Motor neuron (in vitro differentiated cells): ENCODE measurements at regions not wholly inside any gene's neighbourhood (a gene's known extent, or its start where the extent isn't known, plus 50 kb on each side); places are given as distances from the start of the nearest gene placed in this dataset.
A peak's percentile ranks its signal among the peaks of the same experiment; 100 is the strongest.
"Not testable (repeated sequence)": the region's sequence is repeated elsewhere in the genome, so short reads cannot be mapped to it uniquely, and the experiment has no call there.

Experiments
- ATAC-seq, 8 experiments: fragments of 200-7000 bp; cut with Tn5 transposase; replicated peaks in 6 of 8; 2 replicates each; pipeline ENCODE4 v1.8.0; 2021; ENCODE audit warnings: mild to moderate bottlenecking in 8 of 8, moderate library complexity in 8 of 8
- H3K27ac ChIP-seq, 2 donors: fragments of 250-450 bp; sonication (Bioruptor Pico); 2 replicates each; pipeline ENCODE4 v1.9.0; 2021; ENCODE audit warnings: antibody characterized with exemption in 2 of 2, mild to moderate bottlenecking in 2 of 2, moderate library complexity in 1 of 2
- H3K4me1 ChIP-seq, 2 donors: fragments of 250-450 bp; sonication (Bioruptor Pico); replicated peaks in 1 of 2; 2 replicates each; pipeline ENCODE4 v1.6.1; 2021; ENCODE audit warnings: antibody characterized with exemption in 2 of 2, mild to moderate bottlenecking in 2 of 2, moderate library complexity in 1 of 2
- H3K4me3 ChIP-seq, 5 donors: fragments of 250-450 bp; sonication (Bioruptor Pico); 2 replicates each; pipeline ENCODE4 v1.9.0; 2021; ENCODE audit warnings: antibody characterized with exemption in 5 of 5, mild to moderate bottlenecking in 5 of 5, moderate library complexity in 4 of 5
- WGBS, 10 experiments: fragments of 450-650 bp; shearing (Covaris generic); methylation state at CpG; one replicate each; pipeline ENCODE4 v1.0.0; 2022; 5-methylcytosine and 5-hydroxymethylcytosine counted together
- in situ Hi-C, 9 experiments: fragments of 400-800 bp; cut with MboI; loops; one replicate each; pipeline ENCODE4 v1.15.0; 2021; ENCODE audit warnings: low sequenced_read_pairs in 9 of 9, low pct_unique_long_range_greater_than_20kb in 2 of 9; ENCODE audit not compliant: unreplicated experiment in 9 of 9

- ATAC-seq = peak in 2 of 8 experiments; percentile 5 to 10
- WGBS, 10 experiments = no CpG with 5 or more reads among the region's 19 CpGs
- in situ Hi-C loops, H3K27ac ChIP-seq, H3K4me3 ChIP-seq, H3K4me1 ChIP-seq: not testable (repeated sequence)
Measured at GRCh38 chr21:5116344-5117123, 5404.8 kb upstream of the TPTE start.

- H3K27ac ChIP-seq, H3K4me1 ChIP-seq, in situ Hi-C loops, ATAC-seq, H3K4me3 ChIP-seq: not testable (repeated sequence)
- WGBS, 10 experiments = no CpG with 5 or more reads among the region's 15 CpGs
Measured at GRCh38 chr21:5117135-5117534, 5404.2 kb upstream of the TPTE start.

DNA sequence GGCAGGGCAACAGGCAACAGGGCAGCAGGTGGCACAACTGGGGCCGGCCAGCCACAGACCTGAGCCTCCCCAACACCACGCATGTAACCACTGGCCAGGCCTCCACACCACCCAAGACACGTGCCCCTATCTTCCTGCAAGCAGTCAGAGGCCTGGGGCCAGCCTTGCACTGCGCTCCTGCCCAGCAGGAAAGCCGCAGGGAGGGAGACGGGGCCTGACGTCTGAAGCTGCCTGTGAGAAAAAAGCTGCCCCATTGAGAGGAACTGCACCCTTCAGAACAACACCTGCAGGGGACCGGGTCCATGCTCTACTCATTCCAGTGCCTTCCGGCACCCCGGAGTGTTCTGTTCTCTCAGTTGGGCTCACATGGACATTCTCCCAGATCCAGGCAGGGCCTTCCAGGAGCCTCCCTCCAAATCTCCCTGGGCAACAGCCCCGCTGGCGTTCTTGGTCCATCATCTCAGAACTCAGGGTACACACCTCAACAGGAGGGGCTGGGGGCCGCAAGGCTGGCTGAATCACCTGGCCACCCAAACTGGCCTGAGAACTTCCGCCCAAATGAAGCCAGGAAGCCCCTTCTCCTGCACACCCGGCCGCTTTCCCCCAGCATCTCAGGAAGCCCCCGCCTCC, 5403.6 kb upstream of the TPTE start:
- H3K4me1 ChIP-seq, in situ Hi-C loops: not testable (repeated sequence)

GRCh38 chr21:5118296-5118679, 5403.1 kb upstream of the TPTE start:
- H3K4me1 ChIP-seq, H3K27ac ChIP-seq, H3K4me3 ChIP-seq, in situ Hi-C loops: not testable (repeated sequence)
- no CpG with 5 or more reads among the region's 17 CpGs for WGBS, 10 experiments
- ATAC-seq = peak in 5 of 8 experiments; percentile 6 to 44 (median 23)

More for the DNA sequence above, 5403.6 kb upstream of the TPTE start:
- H3K4me3 ChIP-seq, ATAC-seq, H3K27ac ChIP-seq: not testable (repeated sequence)
- WGBS, 10 experiments = no CpG with 5 or more reads among the region's 17 CpGs

DNA sequence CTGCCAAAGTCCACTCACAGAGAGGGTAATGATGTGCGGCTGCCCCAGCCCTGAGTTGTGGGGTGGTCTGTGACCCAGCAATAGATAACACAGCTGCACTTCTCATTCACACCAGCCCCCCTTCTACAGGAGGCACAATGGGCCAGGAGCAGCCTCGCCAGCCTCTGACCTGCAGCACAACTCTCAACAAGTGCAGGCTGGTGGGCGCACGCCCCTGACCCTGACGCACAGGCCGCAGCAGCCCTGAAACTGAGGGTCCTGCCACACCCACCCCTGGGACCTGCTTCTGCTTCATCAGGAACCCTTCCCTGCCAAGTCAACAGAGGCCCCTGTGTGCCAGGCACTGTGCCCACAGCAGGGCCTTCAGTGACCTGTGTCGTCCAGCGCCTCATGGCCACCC, 5402.2 kb upstream of the TPTE start:
- in situ Hi-C loops, ATAC-seq: not testable (repeated sequence)

DNA sequence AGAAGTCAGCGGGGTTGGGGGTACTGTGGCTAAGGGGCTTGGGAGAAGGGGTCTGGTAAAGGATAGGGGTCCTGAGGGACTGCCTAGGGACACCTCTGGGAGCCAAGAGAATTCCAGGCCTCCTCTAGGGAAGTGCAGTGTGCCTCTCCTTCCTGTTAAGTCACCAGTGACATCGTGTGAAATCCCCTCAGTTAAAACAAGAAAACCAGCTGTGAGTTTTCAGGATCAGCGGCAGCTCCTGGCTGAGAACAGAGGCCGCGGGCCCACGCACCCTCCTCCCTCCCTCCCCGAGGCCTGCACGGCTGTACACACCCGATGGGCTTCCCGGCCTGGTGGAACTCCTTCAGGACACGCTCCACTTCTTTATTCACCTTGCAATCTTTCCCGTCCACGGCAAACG, 5400.0 kb upstream of the TPTE start:
- no CpG with 5 or more reads among the region's 14 CpGs for WGBS, 10 experiments
- peak in 6 of 8 experiments; percentile 6 to 32 (median 21) for ATAC-seq

More for the DNA sequence above, 5402.2 kb upstream of the TPTE start:
- H3K4me3 ChIP-seq, H3K27ac ChIP-seq, H3K4me1 ChIP-seq: not testable (repeated sequence)
- WGBS, 10 experiments = no CpG with 5 or more reads among the region's 8 CpGs

GRCh38 chr21:5121849-5122248, 5399.5 kb upstream of the TPTE start:
- peak in 2 of 8 experiments; percentile 14 to 31 for ATAC-seq
- H3K27ac ChIP-seq, H3K4me3 ChIP-seq, H3K4me1 ChIP-seq, in situ Hi-C loops: not testable (repeated sequence)
- WGBS, 10 experiments = no CpG with 5 or more reads among the region's 16 CpGs

More for the DNA sequence above, 5400.0 kb upstream of the TPTE start:
- H3K4me3 ChIP-seq, H3K4me1 ChIP-seq, H3K27ac ChIP-seq, in situ Hi-C loops: not testable (repeated sequence)

DNA sequence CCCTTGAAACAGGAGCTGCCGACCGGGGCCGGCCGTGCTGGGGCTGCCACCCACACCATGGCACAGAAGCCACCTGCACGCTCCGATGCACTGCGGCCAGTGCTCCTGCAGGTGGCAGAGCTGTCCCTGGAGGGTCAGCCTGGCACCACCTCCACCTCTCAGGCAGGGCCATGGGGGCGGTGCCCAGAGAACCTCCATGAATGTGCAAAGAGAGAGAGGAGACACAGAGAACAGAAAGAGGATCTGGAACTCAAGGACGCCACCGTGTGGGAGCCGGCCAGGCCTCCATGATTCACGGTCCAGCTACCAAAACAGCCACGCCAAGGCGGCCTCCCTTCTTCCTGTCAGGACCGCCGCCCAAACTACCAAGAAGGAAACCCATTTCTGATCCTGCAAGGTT, 5397.7 kb upstream of the TPTE start:
- peak; percentile 5 to 78 (median 30) for ATAC-seq
- H3K27ac ChIP-seq, H3K4me3 ChIP-seq, in situ Hi-C loops, H3K4me1 ChIP-seq: not testable (repeated sequence)
- no CpG with 5 or more reads among the region's 16 CpGs for WGBS, 10 experiments

GRCh38 chr21:5128261-5128660, 5393.1 kb upstream of the TPTE start:
- H3K27ac ChIP-seq, H3K4me1 ChIP-seq, in situ Hi-C loops: not testable (repeated sequence)
- ATAC-seq = peak; percentile 77 to 99 (median 94)
- H3K4me3 ChIP-seq = peak overlapping the region in 2 of 5 donors; percentile 19
- no CpG with 5 or more reads among the region's 42 CpGs for WGBS, 10 experiments

DNA sequence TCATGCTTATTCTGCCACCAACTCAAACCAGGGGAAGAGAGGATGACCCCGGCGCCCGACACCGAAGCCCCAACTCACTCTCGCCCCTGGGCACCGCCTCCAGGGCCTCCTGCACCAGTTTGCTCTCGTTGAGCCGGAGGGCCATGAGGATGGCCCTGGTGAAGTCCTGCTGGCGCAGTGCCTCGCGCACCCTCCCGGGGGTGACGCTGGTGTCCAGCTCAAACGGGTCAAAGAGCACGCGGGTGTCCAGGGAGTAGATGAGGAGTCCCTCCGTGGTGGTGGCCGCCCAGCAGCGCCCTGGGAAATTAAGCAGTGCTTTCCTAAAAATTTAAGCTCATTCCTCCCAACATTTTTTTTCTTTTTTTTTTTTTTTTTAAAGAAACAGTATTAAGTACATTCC, 5387.6 kb upstream of the TPTE start:
- H3K4me3 ChIP-seq, in situ Hi-C loops, ATAC-seq, H3K4me1 ChIP-seq, H3K27ac ChIP-seq: not testable (repeated sequence)
- WGBS, 10 experiments = no CpG with 5 or more reads among the region's 19 CpGs

GRCh38 chr21:5136406-5136805, 5385.0 kb upstream of the TPTE start:
- H3K4me3 ChIP-seq, H3K4me1 ChIP-seq, ATAC-seq, H3K27ac ChIP-seq, in situ Hi-C loops: not testable (repeated sequence)
- WGBS, 10 experiments = no CpG with 5 or more reads among the region's 8 CpGs

DNA sequence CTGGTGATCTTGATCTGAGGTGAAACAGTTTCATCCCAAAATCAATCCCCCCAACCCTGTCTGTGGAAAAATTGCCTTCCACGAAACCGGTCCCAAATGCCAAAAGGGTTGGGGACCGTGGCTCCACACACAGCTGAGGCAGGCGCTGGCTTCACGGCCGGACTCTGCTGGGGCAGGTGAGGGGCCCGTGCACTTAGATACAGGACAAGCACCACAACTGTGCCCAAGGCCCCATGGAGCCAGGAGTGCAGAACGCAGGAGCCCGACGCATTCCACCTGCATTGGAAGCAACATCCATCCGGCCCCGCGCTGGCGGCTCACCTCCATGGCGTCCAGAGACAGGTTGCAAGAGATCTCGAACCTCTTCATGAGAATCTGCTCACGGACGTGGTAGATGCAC, 5384.4 kb upstream of the TPTE start:
- H3K4me1 ChIP-seq, H3K27ac ChIP-seq, H3K4me3 ChIP-seq, ATAC-seq, in situ Hi-C loops: not testable (repeated sequence)
- no CpG with 5 or more reads among the region's 18 CpGs for WGBS, 10 experiments

DNA sequence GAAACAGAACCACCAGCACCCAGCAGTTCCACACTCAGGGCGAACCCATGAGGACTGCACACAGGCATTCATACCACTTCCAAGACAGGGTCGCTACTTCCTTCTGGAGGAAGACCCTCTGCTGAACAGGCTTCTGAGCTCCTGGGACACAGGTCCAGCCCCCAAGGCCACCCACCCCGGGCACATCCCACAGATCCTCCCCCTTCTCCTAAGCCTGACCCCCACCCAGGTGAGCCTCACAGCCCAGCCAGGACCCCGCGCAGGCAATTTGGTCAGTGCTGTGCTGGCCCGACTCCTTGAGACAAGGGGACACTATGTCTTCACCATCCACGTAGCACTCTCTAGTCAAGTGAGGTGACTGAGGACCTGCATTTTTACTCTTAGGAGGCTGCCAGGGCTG, 5382.7 kb upstream of the TPTE start:
- in situ Hi-C loops = not testable (repeated sequence)

GRCh38 chr21:5139528-5139927, 5381.9 kb upstream of the TPTE start:
- H3K27ac ChIP-seq, in situ Hi-C loops, ATAC-seq, H3K4me3 ChIP-seq, H3K4me1 ChIP-seq: not testable (repeated sequence)
- no CpG with 5 or more reads among the region's 11 CpGs for WGBS, 10 experiments

More for the DNA sequence above, 5382.7 kb upstream of the TPTE start:
- ATAC-seq, H3K4me3 ChIP-seq, H3K27ac ChIP-seq, H3K4me1 ChIP-seq: not testable (repeated sequence)
- WGBS, 10 experiments = no CpG with 5 or more reads among the region's 7 CpGs
